GM04503 (cell line): ENCODE measurements at regions not wholly inside any gene's neighbourhood (a gene's known extent, or its start where the extent isn't known, plus 50 kb on each side); places are given as distances from the start of the nearest gene placed in this dataset.

ENCODE experiments used
- DNase-seq: peaks from one replicate; pipeline ENCODE4 v3.0.0-alpha.2; 2012; ENCODE audit warnings: low read depth

DNA sequence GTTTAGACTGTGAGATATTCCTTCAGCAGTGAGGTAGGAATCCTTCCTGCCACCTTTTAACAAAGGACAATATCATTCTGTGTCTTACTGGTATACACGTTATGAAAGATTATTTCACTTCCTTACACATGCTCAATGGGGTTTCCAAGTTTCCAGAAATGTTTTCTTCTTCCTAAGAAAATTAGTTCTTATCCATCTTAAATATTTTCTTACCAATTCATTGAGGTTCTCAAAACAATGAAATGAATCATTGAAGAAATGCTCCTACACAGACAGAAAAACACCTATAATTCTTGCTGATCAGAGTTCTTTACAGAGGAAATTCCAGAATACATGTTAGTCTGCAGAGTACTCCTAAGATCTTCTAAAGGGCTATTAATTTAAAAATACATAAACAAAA, 51.4 kb upstream of the SEC61G start:
- no peak for DNase-seq

GRCh38 chr7:54811041-54811845, 52.2 kb upstream of the SEC61G start:
- DNase-seq = peak; percentile 47

- DNase-seq = no peak
These were observed 52.8 kb upstream of the SEC61G start for GRCh38 chr7:54811846-54812254.

- no peak for DNase-seq
These were observed 53.8 kb upstream of the SEC61G start for GRCh38 chr7:54812756-54813322.

GRCh38 chr7:54813398-54813797, 54.4 kb upstream of the SEC61G start:
- DNase-seq = no peak

GRCh38 chr7:54814401-54814800, 55.4 kb upstream of the SEC61G start:
- no peak for DNase-seq

DNA sequence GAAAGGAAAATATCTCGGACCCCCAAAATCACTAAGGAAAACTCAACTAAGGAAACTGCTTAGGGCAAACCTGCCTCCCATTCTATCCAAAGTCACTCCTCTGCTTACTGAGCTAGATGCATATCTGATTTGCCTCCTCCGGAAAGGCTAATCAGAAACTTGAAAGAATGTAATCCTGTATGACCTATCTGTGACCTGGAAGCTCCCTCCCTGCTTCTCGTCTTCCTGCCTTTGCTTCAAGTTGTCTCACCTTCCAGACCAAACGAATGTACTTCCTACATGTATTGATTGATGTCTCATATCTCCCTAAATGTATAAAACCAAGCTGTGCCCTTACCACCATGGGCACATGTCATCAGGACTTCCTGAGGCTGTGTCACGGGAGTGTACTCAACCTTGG, 58.1 kb upstream of the SEC61G start:
- DNase-seq = no peak

GRCh38 chr7:54823776-54824175, 64.8 kb upstream of the SEC61G start:
- no peak for DNase-seq

DNA sequence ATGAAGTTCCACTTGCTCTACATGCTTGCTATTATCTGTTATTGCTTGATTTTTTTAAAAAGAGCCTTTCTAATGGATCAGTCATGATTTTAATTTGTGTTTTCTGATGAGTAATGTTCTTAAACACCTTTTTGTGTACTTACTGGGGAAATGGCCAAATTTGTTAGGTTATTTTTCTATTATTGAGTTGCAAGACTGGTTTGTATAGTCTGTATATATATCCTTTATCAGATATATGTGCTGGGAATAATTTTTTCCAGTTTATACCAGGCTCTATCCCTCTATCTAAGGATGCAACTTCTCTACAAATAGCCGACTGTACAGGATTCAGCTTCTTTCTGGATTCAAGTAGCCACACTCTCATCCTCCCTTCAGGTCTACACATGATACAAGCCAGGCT, 65.6 kb upstream of the SEC61G start:
- DNase-seq = no peak

DNA sequence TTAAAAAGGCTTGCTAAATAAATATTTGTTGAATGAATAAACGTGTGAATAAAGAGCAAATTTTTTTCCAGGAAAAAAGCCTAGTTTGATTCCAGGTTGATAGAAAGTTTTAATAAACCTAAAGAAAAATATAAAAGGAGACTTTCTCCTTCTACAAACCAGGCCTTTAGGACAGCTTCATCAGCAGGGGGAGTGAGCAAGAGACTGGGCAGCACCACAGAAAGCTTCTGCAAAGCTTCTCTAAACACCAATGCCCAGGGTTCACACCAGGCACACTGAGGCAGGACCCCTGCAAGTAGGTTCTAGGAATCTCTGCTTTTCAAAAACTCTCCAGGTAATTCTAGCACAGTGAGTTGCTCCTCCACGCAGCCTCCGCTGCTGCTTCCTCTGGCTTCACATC, 66.4 kb upstream of the SEC61G start:
- DNase-seq = no peak

DNA sequence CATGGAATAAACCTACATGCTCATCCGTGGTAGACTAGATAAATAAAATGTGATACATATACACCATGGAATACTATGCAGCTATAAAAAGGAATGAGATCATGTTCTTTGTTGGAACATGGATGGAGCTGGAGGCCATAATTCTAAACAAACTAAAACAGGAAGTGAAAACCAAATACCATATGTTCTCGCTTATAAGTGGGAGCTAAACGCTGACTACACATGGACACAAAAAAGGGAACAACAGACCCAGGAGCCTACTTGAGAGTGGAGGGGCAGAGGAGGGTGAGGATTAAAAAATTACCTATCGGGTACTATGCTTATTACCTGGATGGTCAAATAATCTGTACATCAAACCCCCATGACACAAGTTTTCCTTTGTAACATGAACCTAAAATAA, 68.7 kb upstream of the SEC61G start:
- DNase-seq = no peak

DNA sequence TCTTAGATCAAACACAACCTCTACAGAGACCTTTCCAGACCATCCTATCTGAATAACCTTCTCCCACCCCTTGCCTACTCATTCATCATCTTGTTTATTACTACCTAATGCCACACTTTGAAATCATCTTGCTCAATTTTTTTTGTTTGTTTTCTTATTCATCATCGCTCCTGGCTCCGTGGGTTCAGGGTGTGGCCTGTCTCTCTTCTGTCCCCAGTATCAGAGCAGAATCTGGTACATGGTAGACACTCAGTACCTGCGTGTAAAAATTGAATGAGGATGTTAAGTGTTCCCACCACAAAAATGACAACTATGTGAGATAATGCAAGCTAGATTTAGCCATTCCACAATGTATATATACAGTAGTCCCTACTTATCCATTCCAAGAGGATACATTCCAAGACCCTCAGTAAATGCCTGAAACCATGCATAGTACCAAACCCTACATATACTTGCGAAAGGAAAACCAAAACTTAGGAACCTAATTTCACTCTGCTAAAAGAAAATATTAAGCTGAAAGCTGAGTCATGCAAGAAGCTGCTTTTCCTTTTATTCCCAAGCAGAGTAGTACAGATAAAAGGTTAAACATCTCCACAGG, 72.1 kb upstream of the SEC61G start:
- no peak for DNase-seq

GRCh38 chr7:54831644-54832095, 72.7 kb upstream of the SEC61G start:
- no peak for DNase-seq

GRCh38 chr7:54833001-54833467, 74.0 kb upstream of the SEC61G start:
- DNase-seq = no peak

DNA sequence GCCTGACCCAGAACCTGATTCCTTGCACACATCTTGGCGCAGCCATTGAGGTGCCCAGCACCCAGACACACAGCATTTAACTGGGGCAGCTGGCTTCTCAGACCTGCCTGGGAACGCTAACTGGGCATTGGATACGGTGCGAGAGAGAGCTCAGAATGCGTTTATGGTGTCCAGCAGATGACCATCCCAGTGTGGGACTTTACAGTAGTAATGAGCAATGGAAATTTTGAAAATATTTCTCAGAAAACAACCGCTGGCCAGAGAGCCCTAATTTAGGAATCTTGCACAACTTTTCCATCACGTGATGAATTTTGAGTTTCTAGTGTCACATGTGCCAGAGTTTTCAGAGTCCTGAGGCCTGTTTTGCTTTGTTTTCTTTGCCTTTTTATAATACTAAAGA, 78.2 kb upstream of the SEC61G start:
- DNase-seq = no peak

- DNase-seq = no peak
These were observed 78.8 kb upstream of the SEC61G start for GRCh38 chr7:54837761-54838160.

DNA sequence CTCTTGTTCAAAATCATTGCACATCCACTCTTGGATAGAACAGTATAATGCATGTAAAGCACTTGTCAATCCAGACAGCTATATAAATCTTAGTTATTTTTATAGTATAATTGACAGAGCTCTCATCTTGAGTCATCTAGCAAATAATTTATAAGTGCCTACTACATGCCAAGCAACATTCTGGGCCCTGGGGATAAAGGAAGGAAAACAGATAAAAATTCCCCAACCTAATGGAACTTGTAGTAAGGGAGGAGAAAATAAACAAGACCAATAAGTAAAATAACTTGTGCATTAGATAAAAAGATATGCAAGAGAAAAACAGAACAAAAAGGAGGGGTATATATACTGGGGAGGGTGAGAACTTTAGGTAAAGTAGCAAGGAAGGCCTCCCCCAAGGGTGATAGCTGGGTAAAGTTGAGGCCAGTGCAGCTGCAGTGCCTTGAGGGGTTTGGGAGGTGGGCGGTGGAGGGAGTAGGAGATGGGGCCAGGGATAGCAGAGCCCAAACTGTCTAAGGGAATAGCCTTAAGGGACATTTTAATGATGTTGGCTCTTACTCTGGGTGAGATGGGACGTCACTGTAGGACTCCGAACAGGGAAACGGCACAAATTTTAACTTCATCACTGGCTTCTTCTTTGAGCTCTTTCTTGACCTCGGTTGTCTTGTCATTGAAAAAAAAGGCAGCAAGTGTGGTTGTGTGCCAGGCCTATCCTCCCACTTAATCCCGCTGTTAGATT, 79.3 kb upstream of the SEC61G start:
- no peak for DNase-seq

DNA sequence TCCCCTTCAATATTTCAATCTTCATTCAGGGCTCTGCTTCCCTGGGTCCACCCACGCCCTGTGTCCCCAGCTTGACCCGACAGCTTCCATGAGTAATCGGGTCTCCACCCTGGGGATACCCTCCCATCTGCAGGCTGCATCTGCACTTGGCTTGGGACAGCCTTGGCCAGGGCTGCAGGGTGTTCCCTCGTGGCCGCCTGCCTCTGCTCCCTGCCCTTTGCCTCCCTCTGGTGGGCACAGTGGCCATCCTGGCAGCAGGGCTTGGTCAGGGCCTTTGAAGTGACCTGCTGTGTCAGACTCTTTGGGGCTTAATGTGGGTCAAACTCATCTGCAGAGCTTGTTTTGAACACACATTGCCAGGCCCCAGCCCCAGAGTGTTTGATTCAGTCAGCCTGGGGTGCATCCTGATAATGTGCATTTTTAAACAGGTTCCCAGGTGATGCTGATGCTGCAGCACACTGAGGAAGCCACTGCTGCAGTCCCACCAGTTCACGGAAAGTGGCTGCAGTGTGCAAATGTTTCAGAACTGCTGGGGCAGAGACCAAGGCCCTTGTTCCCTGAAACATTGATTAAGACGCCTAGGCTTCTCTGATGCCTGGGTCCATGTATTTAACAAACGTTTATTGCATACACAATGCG, 80.7 kb upstream of the SEC61G start:
- DNase-seq = no peak

DNA sequence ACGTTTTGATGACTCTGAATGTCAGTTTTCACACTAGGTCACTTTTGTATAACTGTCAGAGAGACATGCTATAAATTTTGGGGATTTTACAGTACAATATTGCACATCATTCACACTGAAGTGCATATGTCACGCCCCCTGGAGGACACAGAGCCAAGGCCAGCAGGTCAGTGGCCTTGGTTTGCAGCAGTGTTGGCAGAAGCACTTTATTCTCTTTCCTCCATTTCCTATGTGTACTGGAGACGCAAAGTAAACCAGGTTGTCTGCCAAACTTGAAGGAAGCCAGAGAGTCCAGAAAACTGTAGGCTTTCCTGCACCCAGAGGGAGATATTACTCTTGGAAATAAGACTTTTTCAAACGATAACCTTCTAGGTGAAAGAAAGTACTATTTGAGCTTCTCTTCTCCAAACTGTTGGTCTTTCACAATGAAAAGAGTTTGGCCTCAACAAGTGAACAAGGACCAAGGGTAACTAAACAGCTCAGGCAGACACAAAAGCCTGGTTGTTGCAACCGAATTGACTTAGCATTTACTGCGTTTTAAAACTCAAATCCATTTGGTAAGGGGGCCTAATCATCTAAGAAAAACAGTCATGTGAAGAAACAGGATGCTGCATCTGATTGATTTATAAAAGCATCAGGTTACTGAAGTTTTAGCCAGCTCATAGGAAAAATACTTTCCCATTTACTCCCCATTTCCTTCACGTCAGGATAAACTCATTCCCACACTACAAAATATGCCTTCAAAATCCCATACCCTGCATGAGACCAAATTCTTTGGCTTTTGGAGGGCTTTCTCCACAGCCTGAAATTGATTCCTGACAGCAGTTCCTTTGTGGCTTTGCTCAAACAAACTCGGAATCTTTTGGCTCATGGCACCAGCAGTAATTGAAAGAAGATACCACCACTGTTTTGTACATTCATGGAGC, 83.0 kb upstream of the SEC61G start:
- peak; percentile 35 for DNase-seq

GRCh38 chr7:54843841-54844355, 84.9 kb upstream of the SEC61G start:
- no peak for DNase-seq

DNA sequence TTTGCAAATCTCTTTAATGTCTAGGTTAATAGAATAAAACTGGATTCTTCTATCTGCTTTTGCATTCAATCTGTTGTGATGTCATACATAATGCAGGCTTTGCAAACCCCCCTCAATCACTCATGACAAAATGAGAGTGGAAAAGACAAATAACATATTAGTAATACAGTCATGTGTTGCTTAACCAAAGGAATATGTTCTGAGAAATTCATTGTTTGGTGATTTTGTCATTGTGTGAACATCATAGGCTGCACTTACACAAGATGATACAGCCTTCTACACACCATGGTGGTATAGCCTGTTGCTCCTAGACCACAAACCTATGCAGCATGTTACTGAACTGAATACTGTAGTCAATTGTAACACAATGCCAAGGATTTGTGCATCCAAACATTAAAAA, 87.3 kb upstream of the SEC61G start:
- DNase-seq = no peak
